C4-2B (cell line): ENCODE measurements at regions not wholly inside any gene's neighbourhood (a gene's known extent, or its start where the extent isn't known, plus 50 kb on each side); places are given as distances from the start of the nearest gene placed in this dataset.
"Not testable (repeated sequence)": the region's sequence is repeated elsewhere in the genome, so short reads cannot be mapped to it uniquely, and the experiment has no call there.

Experiments
- H3K27ac ChIP-seq: fragments of 450-650 bp; 2 replicates; pipeline ENCODE4 v1.5.1; 2017
- CTCF ChIP-seq: fragments of 450-650 bp; conservative IDR thresholded peaks from 2 replicates; pipeline ENCODE4 v1.5.1; 2017; ENCODE audit warnings: mild to moderate bottlenecking
- ZFX ChIP-seq: fragments of 450-650 bp; IDR thresholded peaks from 2 replicates; pipeline ENCODE4 v1.6.1; 2017

- TF ChIP-seq ZFX, result no peak
- TF ChIP-seq CTCF, result peak; percentile 94
- H3K27ac ChIP-seq, result no peak overlapping the region
Observed at GRCh38 chr5:116947691-116948528, 373.3 kb upstream of the SEMA6A start.

DNA sequence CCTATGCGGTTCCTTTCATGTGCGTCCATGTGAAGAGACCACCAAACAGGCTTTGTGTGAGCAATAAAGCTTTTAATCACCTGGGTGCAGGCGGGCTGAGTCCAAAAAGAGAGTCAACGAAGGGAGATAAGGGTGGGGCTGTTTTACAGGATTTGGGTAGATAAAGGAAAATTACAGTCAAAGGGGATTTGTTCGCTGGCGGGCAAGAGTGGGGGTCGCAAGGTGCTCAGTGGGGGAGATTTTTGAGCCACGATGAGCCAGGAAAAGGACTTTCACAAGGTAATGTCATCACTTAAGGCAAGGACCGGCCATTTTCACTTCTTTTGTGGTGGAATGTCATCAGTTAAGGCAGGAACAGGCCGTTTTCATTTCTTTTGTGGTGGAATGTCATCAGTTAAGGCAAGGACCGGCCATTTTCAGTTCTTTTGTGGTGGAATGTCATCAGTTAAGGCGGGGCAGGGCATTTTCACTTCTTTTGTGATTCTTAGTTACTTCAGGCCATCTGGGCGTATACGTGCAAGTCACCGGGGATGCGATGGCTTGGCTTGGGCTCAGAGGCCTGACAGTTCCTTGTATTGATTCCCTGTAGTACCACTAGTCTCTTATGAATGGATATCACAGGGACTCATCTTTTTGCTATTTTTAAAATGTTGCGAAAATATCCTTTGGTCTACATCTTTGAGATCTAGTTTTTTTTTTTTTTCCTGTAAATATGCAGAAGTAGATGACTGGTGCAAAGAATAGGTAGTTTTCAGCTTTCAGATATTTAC lies 371.2 kb upstream of the SEMA6A start:
- H3K27ac ChIP-seq, result not testable (repeated sequence)

DNA sequence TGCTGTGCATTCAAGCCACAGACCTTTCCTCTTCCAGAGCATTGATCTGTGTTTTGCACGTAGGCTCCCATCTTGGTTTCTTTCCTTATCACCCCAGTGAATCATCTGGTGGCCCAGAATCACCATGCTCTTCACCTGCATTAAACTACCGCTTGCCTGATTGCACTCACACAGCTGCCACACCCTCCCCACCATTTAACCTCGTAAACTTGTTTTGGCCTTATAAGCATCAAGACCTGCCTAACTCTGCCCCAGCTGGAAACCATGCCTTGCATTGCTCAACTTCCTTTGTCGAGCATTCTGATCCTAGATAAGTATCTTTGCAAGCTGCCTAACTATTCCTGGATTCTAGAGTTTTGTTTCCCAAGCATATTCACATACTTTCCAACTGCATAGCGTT lies 369.6 kb upstream of the SEMA6A start:
- no peak overlapping the region for H3K27ac ChIP-seq
- no peak for TF ChIP-seq ZFX
- no peak for TF ChIP-seq CTCF

- H3K27ac ChIP-seq, result no peak overlapping the region
- no peak for TF ChIP-seq CTCF
- no peak for TF ChIP-seq ZFX
Observed at GRCh38 chr5:116942622-116943021, 368.0 kb upstream of the SEMA6A start.

DNA sequence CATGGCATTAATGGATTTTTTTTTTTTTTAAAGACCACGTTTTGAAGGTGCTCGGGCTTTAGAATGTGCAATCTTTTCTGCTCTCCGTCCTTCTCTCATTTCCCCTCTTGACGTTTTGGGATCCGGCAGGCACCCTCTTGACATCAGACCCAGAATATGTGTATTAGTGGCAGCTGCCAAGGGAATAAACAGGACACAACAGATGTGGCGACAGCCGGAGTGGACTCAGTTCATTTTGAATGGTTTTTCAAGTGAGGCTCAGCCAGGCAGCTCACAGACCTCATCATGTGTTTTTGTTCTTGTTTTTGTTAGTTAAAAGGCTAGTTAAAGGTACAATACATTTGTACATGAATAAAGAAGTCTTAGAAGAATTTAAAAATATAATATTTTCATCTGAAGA lies 365.0 kb upstream of the SEMA6A start:
- H3K27ac ChIP-seq, result no peak overlapping the region
- no peak for TF ChIP-seq CTCF
- no peak for TF ChIP-seq ZFX

GRCh38 chr5:116938488-116938887 lies 363.9 kb upstream of the SEMA6A start:
- H3K27ac ChIP-seq, result no peak overlapping the region
- TF ChIP-seq ZFX (no peak), CTCF (no peak)

GRCh38 chr5:116935561-116936162 lies 361.0 kb upstream of the SEMA6A start:
- TF ChIP-seq ZFX, result no peak
- no peak for TF ChIP-seq CTCF
- no peak overlapping the region for H3K27ac ChIP-seq
